SK-N-MC (cell line): ENCODE measurements at regions not wholly inside any gene's neighbourhood (a gene's known extent, or its start where the extent isn't known, plus 50 kb on each side); places are given as distances from the start of the nearest gene placed in this dataset.

ENCODE experiments used
- EZH2 ChIP-seq: fragments of 200-600 bp; sonication (generic); IDR thresholded peaks from one replicate; pipeline ENCODE4 v1.6.1; 2017; ENCODE audit warnings: antibody characterized with exemption
- FOXP2 ChIP-seq: optimal IDR thresholded peaks from 2 replicates; pipeline ENCODE3; 2011; ENCODE audit warnings: mild to moderate bottlenecking, moderate library complexity; ENCODE audit not compliant: insufficient read depth; ENCODE audit errors: extremely low read length, control extremely low read depth

DNA sequence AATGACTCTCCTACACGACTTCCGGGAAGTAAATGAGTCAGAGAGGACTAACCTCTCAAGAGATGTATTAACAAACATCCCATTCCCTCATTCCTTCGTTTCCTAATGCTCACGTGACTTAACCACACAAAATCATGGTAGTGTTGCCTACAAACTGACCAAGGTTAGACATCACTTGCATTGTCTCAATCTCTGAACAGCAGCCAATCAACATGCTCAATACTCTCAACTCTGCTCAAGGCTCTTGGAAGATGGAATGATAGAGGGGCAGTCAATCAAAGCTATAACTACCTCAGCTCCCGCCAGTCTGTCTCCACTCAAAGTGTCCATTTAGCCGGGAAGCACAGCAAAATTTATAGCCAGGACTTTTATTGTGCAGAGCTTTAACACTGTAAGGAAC lies 143.8 kb upstream of the PIK3R1 start:
- no peak for TF ChIP-seq FOXP2
- TF ChIP-seq EZH2 = no peak
